Neural progenitor cell (in vitro differentiated cells): ENCODE measurements at regions not wholly inside any gene's neighbourhood (a gene's known extent, or its start where the extent isn't known, plus 50 kb on each side); places are given as distances from the start of the nearest gene placed in this dataset.
A peak's percentile ranks its signal among the peaks of the same experiment; 100 is the strongest.

ENCODE experiments used
- DNase-seq: peaks from one replicate; pipeline ENCODE4 v3.0.0-alpha.2; 2016; ENCODE audit warnings: low spot score
- H2AFZ ChIP-seq: fragments of 200-600 bp; sonication (generic); replicated peaks from 2 replicates; pipeline ENCODE4 v1.6.1; 2016; ENCODE audit warnings: antibody characterized with exemption
- H3F3A ChIP-seq: fragments of 200-600 bp; sonication (generic); 2 replicates; pipeline ENCODE4 v1.6.1; 2016; ENCODE audit warnings: antibody characterized with exemption, low read depth
- H3K27ac ChIP-seq: fragments of 200-600 bp; sonication (generic); 2 replicates; pipeline ENCODE4 v1.5.1; 2016; ENCODE audit warnings: mild to moderate bottlenecking
- H3K27me3 ChIP-seq: fragments of 200-600 bp; sonication (generic); 2 replicates; pipeline ENCODE4 v1.6.1; 2016; ENCODE audit warnings: mild to moderate bottlenecking, moderate library complexity
- H3K36me3 ChIP-seq: fragments of 200-600 bp; sonication (generic); 2 replicates; pipeline ENCODE4 v1.5.1; 2016
- H3K4me1 ChIP-seq: fragments of 200-600 bp; sonication (generic); 2 replicates; pipeline ENCODE4 v1.6.1; 2016; ENCODE audit warnings: mixed run types
- H3K4me2 ChIP-seq: fragments of 200-600 bp; sonication (generic); 2 replicates; pipeline ENCODE4 v1.6.1; 2016
- H3K4me3 ChIP-seq: fragments of 200-600 bp; sonication (generic); 2 replicates; pipeline ENCODE4 v1.5.1; 2016
- H3K79me2 ChIP-seq: fragments of 200-600 bp; sonication (generic); 2 replicates; pipeline ENCODE4 v1.6.1; 2016; ENCODE audit warnings: low read depth
- H3K9ac ChIP-seq: fragments of 200-600 bp; sonication (generic); 2 replicates; pipeline ENCODE4 v1.6.1; 2016
- H3K9me3 ChIP-seq: fragments of 200-600 bp; sonication (generic); 2 replicates; pipeline ENCODE4 v1.5.1; 2016; ENCODE audit warnings: low read depth
- H4K20me1 ChIP-seq: fragments of 200-600 bp; sonication (generic); 2 replicates; pipeline ENCODE4 v1.6.1; 2016; ENCODE audit warnings: low read depth
- H3K27ac Mint-ChIP-seq: 3 replicates; pipeline ENCODE4 v1.8.0; 2021; ENCODE audit warnings: mixed read lengths
- H3K27me3 Mint-ChIP-seq: 2 replicates; pipeline ENCODE4 v1.8.0; 2022; ENCODE audit warnings: low read depth, mild to moderate bottlenecking, inconsistent platforms, moderate library complexity, mixed read lengths; ENCODE audit not compliant: insufficient read depth
- H3K36me3 Mint-ChIP-seq: 3 replicates; pipeline ENCODE4 v1.8.0; 2021; ENCODE audit warnings: mixed read lengths
- H3K4me1 Mint-ChIP-seq: 3 replicates; pipeline ENCODE4 v1.8.0; 2021; ENCODE audit warnings: mixed read lengths
- H3K4me3 Mint-ChIP-seq: 3 replicates; pipeline ENCODE4 v1.8.0; 2021; ENCODE audit warnings: mild to moderate bottlenecking, moderate library complexity, mixed read lengths
- H3K9me3 Mint-ChIP-seq: 3 replicates; pipeline ENCODE4 v1.8.0; 2020; ENCODE audit warnings: mixed read lengths
- EZH2 ChIP-seq: fragments of 200-600 bp; sonication (generic); IDR thresholded peaks from 2 replicates; pipeline ENCODE4 v1.6.1; 2017; ENCODE audit warnings: antibody characterized with exemption, mild to moderate bottlenecking, moderate library complexity
- EZH2phosphoT487 ChIP-seq: fragments of 200-600 bp; sonication (generic); IDR thresholded peaks from 2 replicates; pipeline ENCODE4 v1.6.1; 2017; ENCODE audit warnings: antibody characterized with exemption
- TF ChIP-seq, protein P1 (sequence below): fragments of 200-600 bp; sonication (generic); IDR thresholded peaks from 2 replicates; pipeline ENCODE4 v1.5.1; 2017; ENCODE audit warnings: antibody characterized with exemption, mild to moderate bottlenecking

- Histone ChIP-seq H2AFZ (no peak overlapping the region), H3K9ac (no peak overlapping the region), H3K4me1 (peaks cover 10% of the 10 kb centered on the region), H3K27me3 (peaks cover 13% of the 10 kb centered on the region), H3K36me3 (no peaks in the 10 kb centered on the region), H3K4me2 (no peak overlapping the region), H3K9me3 (no peaks in the 10 kb centered on the region), H3F3A (peaks cover 25% of the 10 kb centered on the region), H4K20me1 (no peaks in the 10 kb centered on the region), H3K79me2 (no peaks in the 10 kb centered on the region), H3K27ac (no peak overlapping the region), H3K4me3 (no peak overlapping the region)
- DNase-seq, result no peak
- Mint-ChIP-seq H3K27me3 (peaks cover 12% of the 10 kb centered on the region), H3K9me3 (peaks cover 18% of the 10 kb centered on the region), H3K4me3 (no peak overlapping the region), H3K36me3 (peaks cover 3% of the 10 kb centered on the region), H3K27ac (no peak overlapping the region), H3K4me1 (peaks cover 26% of the 10 kb centered on the region)
- no peak for TF ChIP-seq EZH2
- TF ChIP-seq, protein P1, sequence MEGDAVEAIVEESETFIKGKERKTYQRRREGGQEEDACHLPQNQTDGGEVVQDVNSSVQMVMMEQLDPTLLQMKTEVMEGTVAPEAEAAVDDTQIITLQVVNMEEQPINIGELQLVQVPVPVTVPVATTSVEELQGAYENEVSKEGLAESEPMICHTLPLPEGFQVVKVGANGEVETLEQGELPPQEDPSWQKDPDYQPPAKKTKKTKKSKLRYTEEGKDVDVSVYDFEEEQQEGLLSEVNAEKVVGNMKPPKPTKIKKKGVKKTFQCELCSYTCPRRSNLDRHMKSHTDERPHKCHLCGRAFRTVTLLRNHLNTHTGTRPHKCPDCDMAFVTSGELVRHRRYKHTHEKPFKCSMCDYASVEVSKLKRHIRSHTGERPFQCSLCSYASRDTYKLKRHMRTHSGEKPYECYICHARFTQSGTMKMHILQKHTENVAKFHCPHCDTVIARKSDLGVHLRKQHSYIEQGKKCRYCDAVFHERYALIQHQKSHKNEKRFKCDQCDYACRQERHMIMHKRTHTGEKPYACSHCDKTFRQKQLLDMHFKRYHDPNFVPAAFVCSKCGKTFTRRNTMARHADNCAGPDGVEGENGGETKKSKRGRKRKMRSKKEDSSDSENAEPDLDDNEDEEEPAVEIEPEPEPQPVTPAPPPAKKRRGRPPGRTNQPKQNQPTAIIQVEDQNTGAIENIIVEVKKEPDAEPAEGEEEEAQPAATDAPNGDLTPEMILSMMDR, result no peak
- TF ChIP-seq EZH2phosphoT487, result no peak
Measured at GRCh38 chr5:91282210-91282609, 100.9 kb downstream of the ARRDC3 start.

- H3K9ac ChIP-seq, result no peak overlapping the region
- no peaks in the 10 kb centered on the region for H4K20me1 ChIP-seq
- TF ChIP-seq, protein P1, result no peak
- no peak for TF ChIP-seq EZH2phosphoT487
- TF ChIP-seq EZH2, result no peak
- peaks cover 10% of the 10 kb centered on the region for H3K4me1 ChIP-seq
- H3K79me2 ChIP-seq, result no peaks in the 10 kb centered on the region
- DNase-seq, result no peak
- no peak overlapping the region for H3K4me3 ChIP-seq
- no peak overlapping the region for H3K27ac Mint-ChIP-seq
- H3K4me1 Mint-ChIP-seq, result peaks cover 28% of the 10 kb centered on the region
- peak overlapping the region; percentile 85 for H3K4me2 ChIP-seq
- H3K27me3 Mint-ChIP-seq, result peaks cover 12% of the 10 kb centered on the region
- H3K36me3 Mint-ChIP-seq, result peaks cover 3% of the 10 kb centered on the region
- peaks cover 25% of the 10 kb centered on the region for H3F3A ChIP-seq
- H3K4me3 Mint-ChIP-seq, result peak overlapping the region; percentile 88
- no peaks in the 10 kb centered on the region for H3K9me3 ChIP-seq
- H2AFZ ChIP-seq, result no peak overlapping the region
- peaks cover 13% of the 10 kb centered on the region for H3K27me3 ChIP-seq
- no peaks in the 10 kb centered on the region for H3K36me3 ChIP-seq
- peaks cover 14% of the 10 kb centered on the region for H3K9me3 Mint-ChIP-seq
- H3K27ac ChIP-seq, result no peak overlapping the region
Measured at GRCh38 chr5:91281401-91281800, 101.7 kb downstream of the ARRDC3 start.

- Mint-ChIP-seq H3K4me1 (peaks cover 30% of the 10 kb centered on the region), H3K36me3 (no peaks in the 10 kb centered on the region), H3K27ac (peak overlapping the region; percentile 81), H3K9me3 (peaks cover 9% of the 10 kb centered on the region), H3K27me3 (peaks cover 15% of the 10 kb centered on the region), H3K4me3 (peak overlapping the region; percentile 88)
- Histone ChIP-seq H3K4me1 (peaks cover 10% of the 10 kb centered on the region), H3K4me2 (peak overlapping the region; percentile 85), H3K9me3 (no peaks in the 10 kb centered on the region), H3F3A (peaks cover 25% of the 10 kb centered on the region), H3K27ac (peak overlapping the region; percentile 24), H3K79me2 (no peaks in the 10 kb centered on the region), H3K9ac (no peak overlapping the region), H3K27me3 (peaks cover 13% of the 10 kb centered on the region), H4K20me1 (no peaks in the 10 kb centered on the region), H2AFZ (peak overlapping the region; percentile 88), H3K4me3 (peak overlapping the region; percentile 50), H3K36me3 (no peaks in the 10 kb centered on the region)
- no peak for TF ChIP-seq EZH2
- TF ChIP-seq EZH2phosphoT487, result no peak
- TF ChIP-seq, protein P1, result no peak
- DNase-seq, result peak; percentile 98
Measured at GRCh38 chr5:91280362-91281269, 102.5 kb downstream of the ARRDC3 start.
